GM19240 (cell line): ENCODE measurements at regions not wholly inside any gene's neighbourhood (a gene's known extent, or its start where the extent isn't known, plus 50 kb on each side); places are given as distances from the start of the nearest gene placed in this dataset.

Experiments
- DNase-seq: peaks from one replicate; pipeline ENCODE4 v3.0.0; 2011; ENCODE audit warnings: low spot score; ENCODE audit not compliant: insufficient read length

- no peak for DNase-seq
Observed at GRCh38 chr21:35233756-35234155, 184.7 kb upstream of the RUNX1 start.

- DNase-seq: no peak
Observed at GRCh38 chr21:35232545-35233176, 183.6 kb upstream of the RUNX1 start.

GRCh38 chr21:35231090-35231489 is 182.0 kb upstream of the RUNX1 start:
- no peak for DNase-seq

GRCh38 chr21:35229290-35229689 is 180.2 kb upstream of the RUNX1 start:
- DNase-seq: no peak

GRCh38 chr21:35227786-35228185 is 178.7 kb upstream of the RUNX1 start:
- DNase-seq: no peak

- DNase-seq: no peak
Observed at GRCh38 chr21:35226968-35227744, 178.1 kb upstream of the RUNX1 start.

- no peak for DNase-seq
Observed at GRCh38 chr21:35226328-35226727, 177.2 kb upstream of the RUNX1 start.

GRCh38 chr21:35225573-35225972 is 176.5 kb upstream of the RUNX1 start:
- no peak for DNase-seq

GRCh38 chr21:35223480-35224156 is 174.5 kb upstream of the RUNX1 start:
- no peak for DNase-seq

GRCh38 chr21:35222541-35222941 is 173.4 kb upstream of the RUNX1 start:
- no peak for DNase-seq

- no peak for DNase-seq
Observed at GRCh38 chr21:35222021-35222420, 172.9 kb upstream of the RUNX1 start.

GRCh38 chr21:35220301-35220700 is 171.2 kb upstream of the RUNX1 start:
- no peak for DNase-seq

- DNase-seq: no peak
Observed at GRCh38 chr21:35219719-35220118, 170.6 kb upstream of the RUNX1 start.

- DNase-seq: no peak
Observed at GRCh38 chr21:35219291-35219690, 170.2 kb upstream of the RUNX1 start.

GRCh38 chr21:35217504-35218060 is 168.5 kb upstream of the RUNX1 start:
- no peak for DNase-seq

- DNase-seq: no peak
Observed at GRCh38 chr21:35216996-35217395, 167.9 kb upstream of the RUNX1 start.

- no peak for DNase-seq
Observed at GRCh38 chr21:35215870-35216269, 166.8 kb upstream of the RUNX1 start.

- DNase-seq: no peak
Observed at GRCh38 chr21:35212393-35213127, 163.5 kb upstream of the RUNX1 start.

- no peak for DNase-seq
Observed at GRCh38 chr21:35211782-35212181, 162.7 kb upstream of the RUNX1 start.

GRCh38 chr21:35210093-35210492 is 161.0 kb upstream of the RUNX1 start:
- DNase-seq: no peak

GRCh38 chr21:35208810-35209517 is 159.9 kb upstream of the RUNX1 start:
- no peak for DNase-seq
